ENCODE measurements at regions not wholly inside any gene's neighbourhood (a gene's known extent, or its start where the extent isn't known, plus 50 kb on each side); places are given as distances from the start of the nearest gene placed in this dataset.
"Not testable (repeated sequence)": the region's sequence is repeated elsewhere in the genome, so short reads cannot be mapped to it uniquely, and the experiment has no call there.

- not testable (repeated sequence) for H3K27ac ChIP-seq (replicated peaks); H3K4me3 ChIP-seq (replicated peaks; ENCODE audit: insufficient read depth, low read length); H3K27me3 ChIP-seq (ENCODE audit: insufficient read depth, poor library complexity, severe bottlenecking); DNase-seq (ENCODE audit: low read depth in 1 of 2, low spot score in 1 of 2)
These were observed 50.3 kb upstream of the CYP2B6 start for GRCh38 chr19:40940771-40941170.

DNA sequence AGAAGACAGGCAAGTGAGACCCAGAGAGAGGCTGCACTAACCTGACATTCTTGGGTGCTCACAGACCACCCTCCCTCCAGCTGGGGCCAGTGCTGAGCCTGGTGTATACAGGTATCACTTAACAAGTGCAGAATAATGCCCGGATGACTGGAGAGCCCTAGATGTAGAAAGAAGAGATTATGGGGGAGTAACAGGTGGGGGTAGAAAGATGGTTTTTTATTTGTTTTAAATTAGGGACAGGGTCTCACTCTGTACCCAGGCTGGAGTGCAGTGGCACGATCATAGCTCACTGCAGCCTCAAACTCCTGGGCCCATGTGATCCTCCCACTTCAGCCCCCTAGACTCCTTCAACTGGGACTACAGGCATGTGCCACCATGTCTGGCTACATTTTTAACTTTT, 53.1 kb upstream of the CYP2B6 start:
- not testable (repeated sequence) for DNase-seq (ENCODE audit: low read depth in 1 of 2, low spot score in 1 of 2); H3K27me3 ChIP-seq (ENCODE audit: insufficient read depth, poor library complexity, severe bottlenecking); H3K27ac ChIP-seq (replicated peaks); H3K4me3 ChIP-seq (replicated peaks; ENCODE audit: insufficient read depth, low read length)

GRCh38 chr19:40936755-40937154, 54.3 kb upstream of the CYP2B6 start:
- Histone ChIP-seq H3K27me3 (ENCODE audit: insufficient read depth, poor library complexity, severe bottlenecking) (no peaks in the 10 kb centered on the region), H3K4me3 (replicated peaks; ENCODE audit: insufficient read depth, low read length) (no peak overlapping the region), H3K27ac (replicated peaks) (no peak overlapping the region)
- DNase-seq (ENCODE audit: low read depth in 1 of 2, low spot score in 1 of 2): no peak
- TF ChIP-seq SPI1 (IDR thresholded peaks at IDR 0.05; ENCODE audit: borderline replicate concordance, low read depth) (no peak), GABPA (IDR thresholded peaks at IDR 0.05; ENCODE audit: low read depth) (no peak), REST (IDR thresholded peaks at IDR 0.05; ENCODE audit: insufficient replicate concordance, low read depth) (no peak), POLR2AphosphoS5 (IDR thresholded peaks at IDR 0.05; ENCODE audit: low read depth) (no peak)
- TF ChIP-seq, protein P1, sequence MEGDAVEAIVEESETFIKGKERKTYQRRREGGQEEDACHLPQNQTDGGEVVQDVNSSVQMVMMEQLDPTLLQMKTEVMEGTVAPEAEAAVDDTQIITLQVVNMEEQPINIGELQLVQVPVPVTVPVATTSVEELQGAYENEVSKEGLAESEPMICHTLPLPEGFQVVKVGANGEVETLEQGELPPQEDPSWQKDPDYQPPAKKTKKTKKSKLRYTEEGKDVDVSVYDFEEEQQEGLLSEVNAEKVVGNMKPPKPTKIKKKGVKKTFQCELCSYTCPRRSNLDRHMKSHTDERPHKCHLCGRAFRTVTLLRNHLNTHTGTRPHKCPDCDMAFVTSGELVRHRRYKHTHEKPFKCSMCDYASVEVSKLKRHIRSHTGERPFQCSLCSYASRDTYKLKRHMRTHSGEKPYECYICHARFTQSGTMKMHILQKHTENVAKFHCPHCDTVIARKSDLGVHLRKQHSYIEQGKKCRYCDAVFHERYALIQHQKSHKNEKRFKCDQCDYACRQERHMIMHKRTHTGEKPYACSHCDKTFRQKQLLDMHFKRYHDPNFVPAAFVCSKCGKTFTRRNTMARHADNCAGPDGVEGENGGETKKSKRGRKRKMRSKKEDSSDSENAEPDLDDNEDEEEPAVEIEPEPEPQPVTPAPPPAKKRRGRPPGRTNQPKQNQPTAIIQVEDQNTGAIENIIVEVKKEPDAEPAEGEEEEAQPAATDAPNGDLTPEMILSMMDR (IDR thresholded peaks at IDR 0.05; ENCODE audit: insufficient read depth, low read length): no peak

DNA sequence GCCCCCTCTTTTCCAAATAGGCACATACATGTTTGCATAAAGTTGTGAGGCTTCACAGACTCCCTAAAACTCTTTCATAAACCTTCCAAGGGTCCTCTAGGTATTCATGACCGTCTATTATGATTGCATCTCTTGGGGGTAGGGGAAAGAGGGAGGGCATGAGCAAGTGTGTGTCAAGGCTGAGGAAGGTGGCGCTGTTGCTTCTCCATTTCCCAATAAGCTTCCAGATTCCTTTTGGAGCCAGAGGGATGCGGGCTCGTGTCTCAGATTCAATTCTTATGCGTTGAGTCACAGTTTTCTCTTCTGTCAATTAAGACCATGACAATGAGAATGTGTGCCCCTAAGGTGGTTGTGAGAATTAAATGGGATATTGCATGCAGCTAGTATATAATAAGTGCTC, 51.0 kb upstream of the CYP2A7 start:
- no peak overlapping the region for H3K4me3 ChIP-seq (replicated peaks; ENCODE audit: insufficient read depth, low read length)
- DNase-seq (ENCODE audit: low read depth in 1 of 2, low spot score in 1 of 2): no peak
- TF ChIP-seq SPI1 (IDR thresholded peaks at IDR 0.05; ENCODE audit: borderline replicate concordance, low read depth) (no peak), GABPA (IDR thresholded peaks at IDR 0.05; ENCODE audit: low read depth) (no peak), POLR2AphosphoS5 (IDR thresholded peaks at IDR 0.05; ENCODE audit: low read depth) (no peak)
- TF ChIP-seq, protein P1 (IDR thresholded peaks at IDR 0.05; ENCODE audit: insufficient read depth, low read length): no peak
- no peaks in the 10 kb centered on the region for H3K27me3 ChIP-seq (ENCODE audit: insufficient read depth, poor library complexity, severe bottlenecking)
- no peak overlapping the region for H3K27ac ChIP-seq (replicated peaks)

DNA sequence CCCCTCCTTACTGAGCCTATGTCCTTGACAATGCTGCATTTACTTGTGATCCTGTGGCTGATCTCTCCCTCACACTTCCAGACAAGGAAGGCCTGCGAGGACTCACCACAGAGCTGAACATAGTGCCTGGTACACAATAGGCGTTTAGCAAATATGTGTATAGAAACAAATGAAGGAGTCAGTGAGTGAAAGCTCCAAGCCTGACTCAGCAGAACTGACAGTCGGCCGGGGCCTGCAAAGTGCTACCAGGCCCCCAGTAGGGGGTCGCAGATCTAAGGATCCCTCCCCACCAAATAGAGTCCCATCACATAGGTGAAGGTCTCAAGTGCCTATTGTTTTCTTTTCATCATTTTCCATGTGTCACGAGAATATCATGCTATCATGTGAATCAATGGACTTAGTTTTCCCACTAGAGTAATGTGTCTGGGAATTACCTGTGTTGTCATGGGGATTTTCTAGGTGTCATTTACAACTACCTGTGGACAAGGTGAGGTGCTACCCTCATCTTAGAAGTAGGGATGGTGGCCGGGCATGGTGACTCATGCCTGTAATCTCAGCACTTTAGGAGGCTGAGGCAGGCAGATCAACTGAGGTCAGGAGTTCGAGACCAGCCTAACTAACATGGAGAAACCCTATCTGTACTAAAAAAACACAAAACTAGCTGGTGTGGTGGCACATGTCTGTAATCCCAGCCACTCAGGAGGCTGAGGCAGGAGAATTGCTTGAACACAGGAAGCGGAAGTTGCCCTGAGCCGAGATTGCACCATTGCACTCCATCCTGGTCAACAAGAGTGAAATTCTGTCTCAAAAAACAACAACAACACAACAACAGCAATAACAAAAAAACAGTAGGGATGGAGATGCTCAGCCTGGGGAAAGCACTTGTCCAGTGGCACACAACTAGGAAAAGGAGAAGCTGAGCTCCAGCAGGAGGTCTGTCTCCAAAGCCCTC, 50.3 kb upstream of the CYP2A7 start:
- peak in 1 of 2 experiments; percentile 59 for DNase-seq (ENCODE audit: low read depth in 1 of 2, low spot score in 1 of 2)
- no peak overlapping the region for H3K4me3 ChIP-seq (replicated peaks; ENCODE audit: insufficient read depth, low read length)
- no peak overlapping the region for H3K27ac ChIP-seq (replicated peaks)
- TF ChIP-seq GABPA (IDR thresholded peaks at IDR 0.05; ENCODE audit: low read depth) (peak; percentile 71), SPI1 (IDR thresholded peaks at IDR 0.05; ENCODE audit: borderline replicate concordance, low read depth) (no peak)
- no peaks in the 10 kb centered on the region for H3K27me3 ChIP-seq (ENCODE audit: insufficient read depth, poor library complexity, severe bottlenecking)
